HG02852 (cell line): ENCODE measurements at regions not wholly inside any gene's neighbourhood (a gene's known extent, or its start where the extent isn't known, plus 50 kb on each side); places are given as distances from the start of the nearest gene placed in this dataset.

Experiments
- ATAC-seq: cut with Tn5 transposase; IDR thresholded peaks from one replicate; pipeline ENCODE4 v1.9.1; 2021; ENCODE audit warnings: mild to moderate bottlenecking, moderate library complexity; ENCODE audit not compliant: unreplicated experiment

GRCh38 chr2:213202011-213202410, 50.6 kb upstream of the IKZF2 start:
- no peak for ATAC-seq

DNA sequence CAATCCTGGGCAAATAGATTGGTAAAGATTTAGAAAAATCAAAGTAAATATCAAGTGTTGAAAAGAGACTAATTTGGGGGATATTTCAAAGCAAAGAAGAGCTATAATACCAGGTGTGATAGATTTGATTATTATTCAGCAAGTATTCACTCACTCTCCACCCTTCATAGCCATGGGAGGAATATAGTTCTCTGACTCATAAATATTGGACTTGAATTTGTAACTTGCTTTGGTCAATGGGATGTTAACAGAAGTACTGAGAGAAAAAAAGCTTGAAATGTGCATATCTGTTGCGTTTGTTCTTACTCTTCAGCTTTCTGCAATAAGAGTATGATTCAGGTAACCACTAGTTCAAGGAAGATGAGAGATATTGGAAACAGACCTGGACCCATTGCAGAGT, 54.5 kb upstream of the IKZF2 start:
- ATAC-seq = no peak

- no peak for ATAC-seq
These were observed 61.8 kb upstream of the IKZF2 start for GRCh38 chr2:213213186-213213585.

- no peak for ATAC-seq
These were observed 62.8 kb upstream of the IKZF2 start for GRCh38 chr2:213214209-213214608.

- no peak for ATAC-seq
These were observed 65.0 kb upstream of the IKZF2 start for GRCh38 chr2:213216461-213216860.

DNA sequence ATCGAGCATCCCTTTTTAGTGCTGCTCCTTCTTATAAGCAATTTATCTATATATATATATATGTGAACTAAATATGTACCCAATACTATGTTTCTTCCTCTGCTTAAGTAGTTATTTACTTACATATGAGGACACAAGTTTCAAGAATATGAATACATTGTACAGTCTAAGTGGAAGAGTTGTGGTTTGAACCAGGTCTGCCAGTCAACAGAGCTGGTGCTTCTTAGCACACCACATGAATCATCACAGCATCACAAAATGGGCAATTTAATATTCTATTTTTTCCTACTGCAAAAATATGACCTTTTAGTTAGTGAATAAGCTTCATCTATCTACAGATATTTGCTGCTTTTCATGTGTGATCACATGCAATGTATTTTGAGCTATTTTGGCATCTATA, 64.4 kb upstream of the SPAG16 start:
- no peak for ATAC-seq

DNA sequence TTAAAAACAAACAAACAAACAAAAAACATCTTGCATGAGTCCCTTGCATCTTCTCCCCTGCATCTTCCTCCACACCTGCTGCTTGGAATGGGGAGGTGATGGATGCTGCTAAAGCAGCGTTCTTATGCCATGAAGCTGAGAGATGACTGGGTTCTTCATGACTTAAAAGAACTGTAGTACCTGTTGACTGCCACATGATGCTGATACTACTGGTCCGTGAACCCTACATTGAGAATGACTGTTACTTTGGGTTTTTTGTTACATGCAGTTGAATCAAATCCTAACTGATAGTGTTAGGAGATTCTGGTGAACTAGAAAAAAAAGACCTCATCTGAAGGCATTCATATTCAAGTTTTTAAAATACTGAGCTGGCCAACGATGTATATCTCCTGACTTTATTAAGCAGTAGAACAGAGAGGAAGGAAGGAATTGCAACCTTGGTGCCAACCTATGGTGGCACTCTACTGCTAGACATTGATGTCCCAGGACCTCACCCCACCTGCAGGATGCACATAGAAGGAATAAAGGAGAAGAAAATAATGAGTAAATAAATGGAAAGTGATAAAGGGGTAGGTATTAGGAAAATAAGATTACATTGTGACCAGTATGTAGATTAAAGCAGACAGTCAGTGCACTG, 63.2 kb upstream of the SPAG16 start:
- ATAC-seq = peak; percentile 63

DNA sequence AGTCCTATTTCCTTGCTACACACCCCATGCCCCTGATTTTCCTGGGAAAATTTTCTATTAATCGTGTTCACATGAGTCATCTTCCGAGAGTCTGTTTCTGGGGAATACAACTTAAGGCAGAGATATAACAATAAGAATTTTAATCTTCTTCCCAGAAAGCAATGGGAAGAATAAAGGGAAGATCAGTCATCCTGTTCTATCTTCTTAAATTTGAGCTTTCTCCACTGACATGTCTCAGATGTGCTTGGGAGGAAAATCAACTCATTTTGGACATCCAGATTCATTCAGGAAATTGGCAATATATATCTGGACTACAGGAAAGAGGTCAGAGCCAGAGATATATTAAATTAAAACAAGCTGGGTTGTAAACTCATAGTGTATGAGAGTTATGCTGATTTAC, 62.3 kb upstream of the SPAG16 start:
- no peak for ATAC-seq

DNA sequence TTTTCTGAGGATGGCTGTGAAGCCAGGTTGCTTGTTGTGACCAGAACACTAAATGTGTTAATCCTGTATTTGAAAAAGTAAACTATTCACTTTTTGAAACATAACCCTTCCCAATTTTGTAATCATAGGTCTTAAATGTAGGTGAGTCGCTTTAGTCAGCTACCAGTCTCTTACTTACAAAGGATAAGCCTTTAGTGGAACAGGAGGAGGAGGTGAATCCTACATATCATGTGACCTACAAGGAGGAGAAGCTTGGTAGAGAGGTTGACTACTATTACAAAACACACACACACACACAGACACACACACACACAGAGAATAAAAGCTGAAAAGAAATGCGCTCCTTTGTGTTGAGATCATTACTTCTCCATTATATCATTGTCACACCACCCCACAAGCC, 59.9 kb upstream of the SPAG16 start:
- ATAC-seq = no peak

DNA sequence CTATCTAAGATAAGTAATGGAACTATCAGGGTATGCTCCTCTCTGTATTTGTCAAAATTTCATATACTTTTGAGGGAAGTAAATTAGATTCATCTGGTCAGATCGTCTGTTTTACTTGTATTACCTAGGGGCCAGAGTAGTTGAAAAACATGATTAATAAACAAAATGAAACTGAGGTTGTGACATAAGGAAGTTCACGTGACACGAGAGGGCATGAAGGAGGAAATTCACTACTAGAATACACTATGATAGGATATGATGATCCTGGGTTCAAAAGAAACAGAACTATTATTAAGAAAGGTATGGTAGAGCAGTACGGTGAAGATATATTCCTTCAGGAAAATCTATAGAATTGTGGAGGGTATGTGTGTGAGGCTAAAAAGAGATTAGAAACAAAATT, 58.4 kb upstream of the SPAG16 start:
- no peak for ATAC-seq

DNA sequence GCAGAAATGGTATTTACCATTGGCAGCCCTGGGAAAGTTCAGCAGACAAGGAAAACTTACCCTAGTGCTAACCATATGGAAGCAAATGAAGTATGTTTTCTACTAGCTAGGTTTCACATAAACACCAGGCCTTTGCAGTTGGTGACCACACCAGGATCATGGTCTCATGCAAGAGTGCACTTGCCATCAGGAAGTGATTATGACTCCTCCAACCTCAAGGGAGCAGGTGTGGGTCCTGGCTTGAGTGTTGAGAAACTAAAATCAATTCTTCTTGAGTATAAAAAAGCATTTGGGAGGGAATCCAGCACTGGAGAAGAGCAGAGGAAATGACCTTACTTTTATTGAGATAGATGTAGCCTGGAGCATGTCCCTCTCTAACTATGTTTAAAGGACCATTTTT, 56.8 kb upstream of the SPAG16 start:
- ATAC-seq = peak; percentile 94

GRCh38 chr2:213228638-213229037, 55.6 kb upstream of the SPAG16 start:
- no peak for ATAC-seq

DNA sequence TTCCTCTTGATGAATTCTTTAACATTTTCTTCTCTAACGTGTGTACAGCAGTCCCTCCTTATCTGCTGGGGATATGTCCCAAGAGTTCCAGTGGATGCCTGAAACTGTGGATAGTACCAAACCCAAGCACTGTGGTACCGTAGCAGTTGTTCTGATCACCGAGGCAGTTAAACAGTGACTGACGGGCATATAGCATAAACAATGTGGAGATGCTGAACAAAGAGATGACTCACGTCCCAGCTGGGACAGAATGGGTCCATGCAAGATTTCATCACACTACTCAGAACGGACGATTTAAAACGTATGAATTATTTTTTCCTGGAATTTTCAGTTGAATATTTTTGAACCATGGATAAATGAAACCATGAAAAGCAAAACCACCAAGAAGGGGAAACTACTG, 54.5 kb upstream of the SPAG16 start:
- no peak for ATAC-seq

GRCh38 chr2:213231966-213232365, 52.3 kb upstream of the SPAG16 start:
- no peak for ATAC-seq

DNA sequence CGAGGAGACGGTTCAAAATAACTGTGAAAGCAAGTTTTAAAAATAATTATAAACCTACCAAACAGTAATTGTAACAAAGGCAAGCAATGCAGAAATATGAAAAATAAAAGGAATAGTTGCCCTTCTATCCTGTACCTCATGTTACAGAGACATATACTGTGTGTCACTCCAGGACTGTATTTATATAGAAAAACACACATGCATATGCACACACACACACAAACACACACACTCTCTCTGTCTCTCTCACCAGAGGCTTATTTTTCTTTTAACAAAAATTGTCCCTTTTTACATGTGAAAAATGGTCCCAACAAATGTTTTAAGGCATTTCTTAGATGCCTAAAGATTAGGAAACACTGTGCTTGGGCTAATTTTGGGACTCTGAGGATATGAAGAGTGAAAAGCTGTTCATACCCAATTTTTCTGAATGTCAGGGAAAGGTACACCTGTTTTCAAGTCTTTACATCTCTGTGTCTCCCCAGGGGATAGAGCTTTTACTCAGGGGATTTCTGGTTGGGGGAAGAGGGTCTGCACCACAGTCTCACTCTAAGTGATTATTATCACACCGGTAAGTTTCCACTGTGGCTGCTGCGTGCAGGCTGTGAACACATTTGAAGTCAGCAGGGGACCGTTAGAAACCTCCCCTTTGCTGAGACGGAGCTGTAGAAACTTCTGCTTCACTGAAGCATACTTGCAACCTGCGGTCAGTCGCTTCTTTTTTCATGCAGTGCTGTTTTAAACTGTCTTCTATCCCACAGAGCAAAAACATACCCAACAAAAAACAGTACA, 51.4 kb upstream of the SPAG16 start:
- ATAC-seq = peak; percentile 94

DNA sequence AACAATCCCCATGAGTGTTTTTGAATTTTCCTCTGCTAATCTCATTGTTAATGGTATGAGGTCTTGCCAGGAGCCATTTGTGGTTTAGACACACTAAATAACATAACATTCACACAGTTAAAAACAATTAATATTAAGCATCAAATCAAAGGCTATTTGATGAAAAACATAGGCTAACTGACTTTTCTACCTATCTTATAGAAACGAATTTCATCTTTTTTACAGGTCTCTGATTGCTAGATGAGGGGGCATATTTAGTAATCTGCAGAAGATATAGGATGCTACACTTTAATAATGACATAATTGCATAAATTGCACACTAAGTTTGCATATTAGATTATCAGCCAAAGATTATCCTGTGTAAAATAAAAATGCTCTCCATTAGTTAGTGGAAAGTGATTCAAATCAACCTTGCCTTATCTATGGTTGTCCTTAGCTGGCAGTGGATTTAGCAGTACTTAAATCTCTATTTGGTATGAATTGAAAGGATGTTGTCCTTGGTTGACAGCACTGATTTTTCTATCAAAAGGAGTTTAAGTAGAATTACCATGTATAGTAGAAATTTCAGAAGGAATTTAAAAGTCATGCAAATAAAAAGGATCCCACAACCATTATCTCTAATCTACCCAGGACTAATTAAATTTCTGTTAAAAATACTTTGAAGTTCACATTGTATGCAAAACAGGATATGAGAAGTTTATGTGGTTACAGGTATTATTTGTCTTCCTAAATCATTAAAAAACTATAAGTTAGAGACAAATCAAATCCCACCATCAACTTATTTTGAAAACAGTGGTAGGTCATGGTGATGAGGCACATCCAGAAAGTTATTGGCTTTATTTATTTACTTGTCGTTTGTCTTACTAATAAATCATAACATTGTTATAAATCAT, 50.6 kb upstream of the SPAG16 start:
- no peak for ATAC-seq
